Peyer's patch (tissue), 4 donors: ENCODE measurements at regions not wholly inside any gene's neighbourhood (a gene's known extent, or its start where the extent isn't known, plus 50 kb on each side); places are given as distances from the start of the nearest gene placed in this dataset.

Experiments used
- DNase-seq, 3 donors: peaks; one replicate each; pipeline ENCODE4 v3.0.0-alpha.2; 2017 to 2019
- H3K27ac ChIP-seq, 4 donors: fragments of 200-600 bp; sonication (generic); one replicate each; pipeline ENCODE4 v1.5.1; 2016 to 2019
- H3K27me3 ChIP-seq, 2 donors: fragments of 200-600 bp; sonication (generic); one replicate each; pipeline ENCODE4 v1.5.1; 2019
- H3K36me3 ChIP-seq, 3 donors: fragments of 200-600 bp; sonication (generic); one replicate each; pipeline ENCODE4 v1.5.1; 2016 to 2019
- H3K4me1 ChIP-seq, 4 donors: fragments of 200-600 bp; sonication (generic); one replicate each; pipeline ENCODE4 v1.5.1; 2016 to 2019
- H3K4me3 ChIP-seq, 4 donors: fragments of 200-600 bp; sonication (generic); 1 replicate in 3 of 4; 2 replicates in 1 of 4; pipeline ENCODE4 v1.5.1; 2016 to 2019; ENCODE audit warnings: mild to moderate bottlenecking in 1 of 4
- H3K9me3 ChIP-seq, 4 donors: fragments of 200-600 bp; sonication (generic); one replicate each; pipeline ENCODE4 v1.5.1; 2016 to 2019; ENCODE audit warnings: mild to moderate bottlenecking in 1 of 4
- POLR2A ChIP-seq, 2 donors: fragments of 450-650 bp; IDR thresholded peaks; one replicate each; pipeline ENCODE4 v1.5.1; 2017; ENCODE audit warnings: antibody characterized with exemption in 2 of 2, mild to moderate bottlenecking in 2 of 2, moderate library complexity in 2 of 2
- TF ChIP-seq, protein P1 (sequence below), 6 experiments: fragments of 450-650 bp in 4 of 6; fragments of 200-600 bp in 2 of 6; sonication (generic) in 1 of 6; IDR thresholded peaks; one replicate each; pipeline ENCODE4 v1.5.1; 2017 to 2019; ENCODE audit warnings: antibody characterized with exemption in 6 of 6, mild to moderate bottlenecking in 3 of 6, moderate library complexity in 1 of 6

- no peak for TF ChIP-seq POLR2A (IDR thresholded peaks at IDR 0.05)
- TF ChIP-seq, protein P1, sequence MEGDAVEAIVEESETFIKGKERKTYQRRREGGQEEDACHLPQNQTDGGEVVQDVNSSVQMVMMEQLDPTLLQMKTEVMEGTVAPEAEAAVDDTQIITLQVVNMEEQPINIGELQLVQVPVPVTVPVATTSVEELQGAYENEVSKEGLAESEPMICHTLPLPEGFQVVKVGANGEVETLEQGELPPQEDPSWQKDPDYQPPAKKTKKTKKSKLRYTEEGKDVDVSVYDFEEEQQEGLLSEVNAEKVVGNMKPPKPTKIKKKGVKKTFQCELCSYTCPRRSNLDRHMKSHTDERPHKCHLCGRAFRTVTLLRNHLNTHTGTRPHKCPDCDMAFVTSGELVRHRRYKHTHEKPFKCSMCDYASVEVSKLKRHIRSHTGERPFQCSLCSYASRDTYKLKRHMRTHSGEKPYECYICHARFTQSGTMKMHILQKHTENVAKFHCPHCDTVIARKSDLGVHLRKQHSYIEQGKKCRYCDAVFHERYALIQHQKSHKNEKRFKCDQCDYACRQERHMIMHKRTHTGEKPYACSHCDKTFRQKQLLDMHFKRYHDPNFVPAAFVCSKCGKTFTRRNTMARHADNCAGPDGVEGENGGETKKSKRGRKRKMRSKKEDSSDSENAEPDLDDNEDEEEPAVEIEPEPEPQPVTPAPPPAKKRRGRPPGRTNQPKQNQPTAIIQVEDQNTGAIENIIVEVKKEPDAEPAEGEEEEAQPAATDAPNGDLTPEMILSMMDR (IDR thresholded peaks at IDR 0.05) = no peak
- Histone ChIP-seq H3K27me3 (no peaks in the 10 kb centered on the region), H3K36me3 (no peaks in the 10 kb centered on the region), H3K27ac (no peak overlapping the region), H3K9me3 (no peaks in the 10 kb centered on the region), H3K4me1 (no peaks in the 10 kb centered on the region), H3K4me3 (no peak overlapping the region)
- DNase-seq = no peak
These were observed 792.9 kb downstream of the LIG4 start for GRCh38 chr13:107422421-107422820.

DNA sequence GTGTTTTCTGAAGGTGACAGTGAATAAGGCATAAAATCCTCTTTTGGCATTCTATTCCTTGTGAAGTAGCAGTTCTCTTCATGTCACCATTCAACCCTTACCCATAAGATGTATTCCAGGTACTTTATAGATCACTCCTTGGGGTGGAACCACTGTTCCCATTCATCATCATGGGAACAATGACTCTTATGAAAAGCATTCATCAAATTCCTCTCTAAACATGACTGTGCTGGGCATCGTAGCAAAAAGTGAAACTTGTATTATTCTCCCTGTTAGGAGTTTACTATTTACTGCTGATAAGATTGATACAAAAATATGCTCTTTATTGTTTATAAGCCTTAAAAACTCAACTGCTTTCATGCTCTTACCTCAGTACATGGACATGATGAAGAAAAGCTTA lies 793.4 kb downstream of the LIG4 start:
- TF ChIP-seq POLR2A (IDR thresholded peaks at IDR 0.05) = no peak
- TF ChIP-seq, protein P1 (IDR thresholded peaks at IDR 0.05) = no peak
- no peaks in the 10 kb centered on the region for H3K9me3 ChIP-seq
- DNase-seq = no peak
- no peak overlapping the region for H3K4me3 ChIP-seq
- no peaks in the 10 kb centered on the region for H3K36me3 ChIP-seq
- no peak overlapping the region for H3K27ac ChIP-seq
- H3K4me1 ChIP-seq = no peaks in the 10 kb centered on the region
- no peaks in the 10 kb centered on the region for H3K27me3 ChIP-seq

GRCh38 chr13:107421028-107421427 lies 794.3 kb downstream of the LIG4 start:
- Histone ChIP-seq H3K4me3 (no peak overlapping the region), H3K27me3 (no peaks in the 10 kb centered on the region), H3K27ac (no peak overlapping the region), H3K9me3 (no peaks in the 10 kb centered on the region), H3K4me1 (no peaks in the 10 kb centered on the region), H3K36me3 (no peaks in the 10 kb centered on the region)
- DNase-seq = no peak
- TF ChIP-seq, protein P1 (IDR thresholded peaks at IDR 0.05) = no peak
- no peak for TF ChIP-seq POLR2A (IDR thresholded peaks at IDR 0.05)

GRCh38 chr13:107413005-107413404 lies 802.3 kb downstream of the LIG4 start:
- Histone ChIP-seq H3K9me3 (no peaks in the 10 kb centered on the region), H3K27ac (no peak overlapping the region), H3K27me3 (no peaks in the 10 kb centered on the region), H3K36me3 (no peaks in the 10 kb centered on the region), H3K4me3 (no peak overlapping the region), H3K4me1 (no peaks in the 10 kb centered on the region)
- no peak for DNase-seq
- TF ChIP-seq, protein P1 (IDR thresholded peaks at IDR 0.05) = no peak
- no peak for TF ChIP-seq POLR2A (IDR thresholded peaks at IDR 0.05)

GRCh38 chr13:107407074-107407473 lies 808.3 kb downstream of the LIG4 start:
- Histone ChIP-seq H3K9me3 (no peaks in the 10 kb centered on the region), H3K4me1 (no peaks in the 10 kb centered on the region), H3K4me3 (no peak overlapping the region), H3K27ac (no peak overlapping the region), H3K27me3 (no peaks in the 10 kb centered on the region), H3K36me3 (no peaks in the 10 kb centered on the region)
- TF ChIP-seq, protein P1 (IDR thresholded peaks at IDR 0.05) = no peak
- no peak for TF ChIP-seq POLR2A (IDR thresholded peaks at IDR 0.05)
- DNase-seq = no peak
